ENCODE measurements at regions not wholly inside any gene's neighbourhood (a gene's known extent, or its start where the extent isn't known, plus 50 kb on each side); places are given as distances from the start of the nearest gene placed in this dataset.

GRCh38 chr11:71154261-71154805, 98.0 kb downstream of the SHANK2 start:
- Histone ChIP-seq H3K9me3 (replicated peaks; ENCODE audit: control insufficient read depth, insufficient read depth, low read depth, low read length) (no peaks in the 10 kb centered on the region), H3K27me3 (ENCODE audit: control insufficient read depth in 2 of 2, insufficient read depth in 2 of 2, low read length in 2 of 2) (peaks cover 0 to 24% of the 10 kb centered on the region in 2 experiments; a peak in 2 of 5 replicates), H3K9me1 (ENCODE audit: control insufficient read depth, insufficient read depth, low read length) (no peaks in the 10 kb centered on the region), H3K4me2 (ENCODE audit: insufficient read depth, low read length) (no peak overlapping the region), H3K27ac (ENCODE audit: extremely low read depth, low read depth, low read length) (no peak overlapping the region), H3K79me2 (ENCODE audit: control insufficient read depth, insufficient read depth, low read length) (no peaks in the 10 kb centered on the region), H2AFZ (ENCODE audit: low read depth, low read length) (no peak overlapping the region), H3K36me3 (ENCODE audit: control insufficient read depth, insufficient read depth, low read length) (no peaks in the 10 kb centered on the region), H3K9ac (ENCODE audit: insufficient read depth in 1 of 2, low read depth in 2 of 2, low read length in 2 of 2) (no peak overlapping the region), H4K20me1 (replicated peaks; ENCODE audit: control insufficient read depth, insufficient read depth, low read length) (no peaks in the 10 kb centered on the region), H3K4me1 (replicated peaks in 1 of 2; ENCODE audit: control insufficient read depth in 2 of 2, insufficient read depth in 2 of 2, low read length in 2 of 2) (no peaks in the 10 kb centered on the region), H3K4me3 (no peak overlapping the region)
- no peak for DNase-seq (ENCODE audit: extremely low read depth in 1 of 4, low spot score in 3 of 4)
- no TSS peak for BruUV-seq (replicated peaks)
- no peak for FAIRE-seq
- WGBS (ENCODE audit: insufficient coverage, low coverage, missing lambda C conversion rate) = 0% methylated on average over 5 of the region's 11 CpGs
- intact Hi-C loops (cut with micrococcal nuclease) = no loop called here
- ChIA-PET CTCF (ENCODE audit: low intra/inter-chr PET ratio) (no interaction called here), POLR2A (no interaction called here)
- ATAC-seq = no peak
- TF ChIP-seq ZNF384 (IDR thresholded peaks at IDR 0.05; ENCODE audit: low read depth, low read length) = no peak
- no peak for TF ChIP-seq ZNF311 (CRISPR knock-in tag; IDR thresholded peaks at IDR 0.05)
- TF ChIP-seq, protein P1, sequence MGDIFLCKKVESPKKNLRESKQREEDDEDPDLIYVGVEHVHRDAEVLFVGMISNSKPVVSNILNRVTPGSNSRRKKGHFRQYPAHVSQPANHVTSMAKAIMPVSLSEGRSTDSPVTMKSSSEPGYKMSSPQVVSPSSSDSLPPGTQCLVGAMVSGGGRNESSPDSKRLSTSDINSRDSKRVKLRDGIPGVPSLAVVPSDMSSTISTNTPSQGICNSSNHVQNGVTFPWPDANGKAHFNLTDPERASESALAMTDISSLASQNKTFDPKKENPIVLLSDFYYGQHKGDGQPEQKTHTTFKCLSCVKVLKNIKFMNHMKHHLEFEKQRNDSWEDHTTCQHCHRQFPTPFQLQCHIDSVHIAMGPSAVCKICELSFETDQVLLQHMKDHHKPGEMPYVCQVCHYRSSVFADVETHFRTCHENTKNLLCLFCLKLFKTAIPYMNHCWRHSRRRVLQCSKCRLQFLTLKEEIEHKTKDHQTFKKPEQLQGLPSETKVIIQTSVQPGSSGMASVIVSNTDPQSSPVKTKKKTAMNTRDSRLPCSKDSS (IDR thresholded peaks at IDR 0.05; ENCODE audit: low read depth, partially characterized antibody) = no peak
- TF ChIP-seq, protein P2, sequence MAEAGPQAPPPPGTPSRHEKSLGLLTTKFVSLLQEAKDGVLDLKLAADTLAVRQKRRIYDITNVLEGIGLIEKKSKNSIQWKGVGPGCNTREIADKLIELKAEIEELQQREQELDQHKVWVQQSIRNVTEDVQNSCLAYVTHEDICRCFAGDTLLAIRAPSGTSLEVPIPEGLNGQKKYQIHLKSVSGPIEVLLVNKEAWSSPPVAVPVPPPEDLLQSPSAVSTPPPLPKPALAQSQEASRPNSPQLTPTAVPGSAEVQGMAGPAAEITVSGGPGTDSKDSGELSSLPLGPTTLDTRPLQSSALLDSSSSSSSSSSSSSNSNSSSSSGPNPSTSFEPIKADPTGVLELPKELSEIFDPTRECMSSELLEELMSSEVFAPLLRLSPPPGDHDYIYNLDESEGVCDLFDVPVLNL (CRISPR knock-in tag; IDR thresholded peaks at IDR 0.05; ENCODE audit: low read depth) = no peak
- no peak for TF ChIP-seq ZNF586 (CRISPR knock-in tag; conservative IDR thresholded peaks at IDR 0.05)
- TF ChIP-seq ZNF780A (CRISPR knock-in tag; IDR thresholded peaks at IDR 0.05) = no peak
- no peak for TF ChIP-seq HNRNPLL (IDR thresholded peaks at IDR 0.05; ENCODE audit: low read depth, low read length, poor library complexity, severe bottlenecking)
- in situ Hi-C loops (cut with MboI) = no loop called here
